ENCODE measurements at regions not wholly inside any gene's neighbourhood (a gene's known extent, or its start where the extent isn't known, plus 50 kb on each side); places are given as distances from the start of the nearest gene placed in this dataset.

DNA sequence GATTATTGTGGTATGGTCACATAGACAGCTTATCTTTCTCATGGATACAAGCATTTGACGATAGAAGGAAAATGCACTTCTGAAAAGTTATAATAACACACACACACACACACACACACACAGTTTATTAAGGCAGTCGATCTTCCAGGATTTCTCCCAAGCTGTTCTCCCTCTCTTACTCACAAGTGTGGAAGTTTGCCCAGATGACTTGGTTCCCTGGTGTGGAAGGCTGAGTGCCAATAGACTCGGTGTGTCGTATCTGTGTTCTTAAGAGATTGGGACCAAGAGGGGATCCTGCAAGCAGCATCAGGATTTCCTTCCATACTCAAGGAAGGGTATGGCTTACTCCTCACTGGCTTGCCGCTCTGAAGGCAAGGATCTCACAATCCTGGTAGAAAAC is 279.6 kb downstream of the HS3ST3B1 start:
- TF ChIP-seq, protein P1, sequence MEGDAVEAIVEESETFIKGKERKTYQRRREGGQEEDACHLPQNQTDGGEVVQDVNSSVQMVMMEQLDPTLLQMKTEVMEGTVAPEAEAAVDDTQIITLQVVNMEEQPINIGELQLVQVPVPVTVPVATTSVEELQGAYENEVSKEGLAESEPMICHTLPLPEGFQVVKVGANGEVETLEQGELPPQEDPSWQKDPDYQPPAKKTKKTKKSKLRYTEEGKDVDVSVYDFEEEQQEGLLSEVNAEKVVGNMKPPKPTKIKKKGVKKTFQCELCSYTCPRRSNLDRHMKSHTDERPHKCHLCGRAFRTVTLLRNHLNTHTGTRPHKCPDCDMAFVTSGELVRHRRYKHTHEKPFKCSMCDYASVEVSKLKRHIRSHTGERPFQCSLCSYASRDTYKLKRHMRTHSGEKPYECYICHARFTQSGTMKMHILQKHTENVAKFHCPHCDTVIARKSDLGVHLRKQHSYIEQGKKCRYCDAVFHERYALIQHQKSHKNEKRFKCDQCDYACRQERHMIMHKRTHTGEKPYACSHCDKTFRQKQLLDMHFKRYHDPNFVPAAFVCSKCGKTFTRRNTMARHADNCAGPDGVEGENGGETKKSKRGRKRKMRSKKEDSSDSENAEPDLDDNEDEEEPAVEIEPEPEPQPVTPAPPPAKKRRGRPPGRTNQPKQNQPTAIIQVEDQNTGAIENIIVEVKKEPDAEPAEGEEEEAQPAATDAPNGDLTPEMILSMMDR (IDR thresholded peaks at IDR 0.05), result no peak
- no peak for TF ChIP-seq EZH2phosphoT487 (IDR thresholded peaks at IDR 0.05)
